ENCODE measurements at regions not wholly inside any gene's neighbourhood (a gene's known extent, or its start where the extent isn't known, plus 50 kb on each side); places are given as distances from the start of the nearest gene placed in this dataset.

DNA sequence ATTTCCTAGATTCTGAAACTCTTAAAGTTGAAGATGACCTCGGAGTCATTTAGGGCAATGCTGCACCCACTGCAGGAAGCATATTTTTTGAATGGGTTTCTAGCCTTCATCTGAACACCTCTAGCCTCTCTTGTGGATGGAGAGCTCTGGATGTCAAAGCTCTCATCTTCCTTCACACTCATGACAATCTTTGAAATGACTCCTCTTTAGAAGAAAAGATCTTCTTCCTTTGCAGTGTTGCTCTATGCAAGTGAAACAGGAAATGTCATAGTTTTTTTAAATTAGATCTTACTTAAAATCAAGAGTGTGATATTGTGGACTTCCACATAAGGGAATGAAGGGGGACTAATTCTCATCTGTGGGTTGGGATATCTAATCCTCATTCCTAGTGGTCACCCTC, 86.3 kb upstream of the GRIP1 start:
- Histone ChIP-seq H3K9ac (ENCODE audit: low read length in 3 of 3) (no peak overlapping the region), H3K4me3 (ENCODE audit: low read length in 3 of 3) (no peak overlapping the region), H3K9me3 (ENCODE audit: control insufficient read depth in 2 of 3, insufficient read depth in 1 of 3, low read length in 3 of 3) (no peaks in the 10 kb centered on the region), H3K36me3 (ENCODE audit: control insufficient read depth in 2 of 3, insufficient read depth in 3 of 3, low read length in 3 of 3) (no peaks in the 10 kb centered on the region), H3K4me1 (ENCODE audit: control insufficient read depth in 2 of 3, insufficient read depth in 2 of 3, low read depth in 1 of 3, low read length in 3 of 3) (no peaks in the 10 kb centered on the region), H3K27me3 (ENCODE audit: control insufficient read depth, insufficient read depth, low read length) (no peaks in the 10 kb centered on the region), H3K27ac (ENCODE audit: low read depth in 2 of 2, low read length in 2 of 2) (no peak overlapping the region)
- TF ChIP-seq, protein P1, sequence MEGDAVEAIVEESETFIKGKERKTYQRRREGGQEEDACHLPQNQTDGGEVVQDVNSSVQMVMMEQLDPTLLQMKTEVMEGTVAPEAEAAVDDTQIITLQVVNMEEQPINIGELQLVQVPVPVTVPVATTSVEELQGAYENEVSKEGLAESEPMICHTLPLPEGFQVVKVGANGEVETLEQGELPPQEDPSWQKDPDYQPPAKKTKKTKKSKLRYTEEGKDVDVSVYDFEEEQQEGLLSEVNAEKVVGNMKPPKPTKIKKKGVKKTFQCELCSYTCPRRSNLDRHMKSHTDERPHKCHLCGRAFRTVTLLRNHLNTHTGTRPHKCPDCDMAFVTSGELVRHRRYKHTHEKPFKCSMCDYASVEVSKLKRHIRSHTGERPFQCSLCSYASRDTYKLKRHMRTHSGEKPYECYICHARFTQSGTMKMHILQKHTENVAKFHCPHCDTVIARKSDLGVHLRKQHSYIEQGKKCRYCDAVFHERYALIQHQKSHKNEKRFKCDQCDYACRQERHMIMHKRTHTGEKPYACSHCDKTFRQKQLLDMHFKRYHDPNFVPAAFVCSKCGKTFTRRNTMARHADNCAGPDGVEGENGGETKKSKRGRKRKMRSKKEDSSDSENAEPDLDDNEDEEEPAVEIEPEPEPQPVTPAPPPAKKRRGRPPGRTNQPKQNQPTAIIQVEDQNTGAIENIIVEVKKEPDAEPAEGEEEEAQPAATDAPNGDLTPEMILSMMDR (IDR thresholded peaks at IDR 0.05; ENCODE audit: borderline replicate concordance, extremely low read depth, insufficient read depth): no peak
- intact Hi-C loops (cut with DNase I): no loop called here
- FAIRE-seq (no peak), DNase-seq (no peak)

DNA sequence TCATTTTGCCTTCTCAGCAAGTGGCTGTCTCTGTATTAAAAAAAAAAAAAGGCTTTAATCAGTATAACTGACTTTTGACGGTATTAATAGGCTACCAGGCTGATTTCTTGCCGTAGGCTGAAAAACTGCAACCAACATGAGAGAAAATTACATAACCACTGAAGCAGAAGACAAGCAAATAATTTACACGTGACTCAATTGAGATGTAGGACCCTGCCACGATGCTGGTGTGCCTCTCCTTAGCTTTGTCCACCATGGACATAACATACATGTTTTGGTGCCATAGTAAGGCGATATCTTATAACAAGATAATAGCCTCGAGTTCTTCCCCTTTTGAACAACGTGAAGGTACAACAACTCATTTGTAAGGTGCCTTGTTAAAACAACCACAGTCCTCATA, 88.7 kb upstream of the GRIP1 start:
- DNase-seq (no peak), FAIRE-seq (no peak)
- Histone ChIP-seq H3K9me3 (ENCODE audit: control insufficient read depth in 2 of 3, insufficient read depth in 1 of 3, low read length in 3 of 3) (no peaks in the 10 kb centered on the region), H3K4me3 (ENCODE audit: low read length in 3 of 3) (no peak overlapping the region), H3K27me3 (ENCODE audit: control insufficient read depth, insufficient read depth, low read length) (no peaks in the 10 kb centered on the region), H3K4me1 (ENCODE audit: control insufficient read depth in 2 of 3, insufficient read depth in 2 of 3, low read depth in 1 of 3, low read length in 3 of 3) (no peaks in the 10 kb centered on the region), H3K9ac (ENCODE audit: low read length in 3 of 3) (no peak overlapping the region), H3K27ac (ENCODE audit: low read depth in 2 of 2, low read length in 2 of 2) (no peak overlapping the region), H3K36me3 (ENCODE audit: control insufficient read depth in 2 of 3, insufficient read depth in 3 of 3, low read length in 3 of 3) (no peaks in the 10 kb centered on the region)
- intact Hi-C loops (cut with DNase I): no loop called here
- TF ChIP-seq, protein P1 (IDR thresholded peaks at IDR 0.05; ENCODE audit: borderline replicate concordance, extremely low read depth, insufficient read depth): no peak

DNA sequence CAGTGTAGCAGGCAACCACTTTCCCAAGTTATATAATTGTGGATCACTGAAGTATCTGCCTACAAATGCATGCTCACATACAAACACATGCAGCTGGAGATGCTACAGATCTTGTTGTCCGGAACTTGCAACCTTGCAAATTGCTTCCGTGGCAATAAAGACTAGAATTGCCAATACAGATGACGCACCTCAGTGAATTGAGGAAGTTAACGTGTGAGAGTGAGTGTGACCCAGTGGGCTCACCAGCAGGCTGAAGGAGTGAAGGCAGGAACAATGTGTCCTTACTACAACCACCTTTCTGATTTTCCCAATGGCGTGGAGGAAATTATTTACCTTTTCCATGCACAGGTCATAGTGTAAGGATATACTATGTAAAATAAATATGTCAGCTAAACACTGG, 89.4 kb upstream of the GRIP1 start:
- intact Hi-C loops (cut with DNase I): no loop called here
- Histone ChIP-seq H3K4me1 (ENCODE audit: control insufficient read depth in 2 of 3, insufficient read depth in 2 of 3, low read depth in 1 of 3, low read length in 3 of 3) (no peaks in the 10 kb centered on the region), H3K9me3 (ENCODE audit: control insufficient read depth in 2 of 3, insufficient read depth in 1 of 3, low read length in 3 of 3) (no peaks in the 10 kb centered on the region), H3K27me3 (ENCODE audit: control insufficient read depth, insufficient read depth, low read length) (no peaks in the 10 kb centered on the region), H3K4me3 (ENCODE audit: low read length in 3 of 3) (no peak overlapping the region), H3K36me3 (ENCODE audit: control insufficient read depth in 2 of 3, insufficient read depth in 3 of 3, low read length in 3 of 3) (no peaks in the 10 kb centered on the region), H3K9ac (ENCODE audit: low read length in 3 of 3) (no peak overlapping the region), H3K27ac (ENCODE audit: low read depth in 2 of 2, low read length in 2 of 2) (no peak overlapping the region)
- TF ChIP-seq, protein P1 (IDR thresholded peaks at IDR 0.05; ENCODE audit: borderline replicate concordance, extremely low read depth, insufficient read depth): no peak
- DNase-seq (no peak), FAIRE-seq (no peak)

DNA sequence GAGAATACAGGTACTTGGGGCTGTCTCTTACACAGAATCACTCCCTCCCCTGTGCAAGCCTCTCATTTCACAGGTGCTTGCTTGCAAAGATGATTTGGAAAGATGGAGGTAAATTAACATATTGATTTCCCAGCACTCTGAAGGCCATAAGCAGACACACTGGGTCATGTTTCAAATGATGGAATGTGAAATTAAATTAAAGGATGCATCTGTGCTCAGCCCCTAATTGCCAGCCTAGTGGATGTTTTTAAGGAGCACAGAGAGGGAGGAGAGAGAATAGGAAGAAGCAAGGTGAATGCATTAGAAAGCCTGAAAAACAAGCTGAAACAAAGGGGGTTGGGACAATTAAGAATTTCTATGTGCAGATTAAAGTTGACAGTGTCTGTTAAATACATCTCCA, 96.1 kb upstream of the GRIP1 start:
- no peaks in the 10 kb centered on the region for H3K36me3 ChIP-seq (ENCODE audit: control insufficient read depth in 2 of 3, insufficient read depth in 3 of 3, low read length in 3 of 3)

More for the DNA sequence above, 96.1 kb upstream of the GRIP1 start:
- intact Hi-C loops (cut with DNase I): no loop called here
- Histone ChIP-seq H3K4me1 (ENCODE audit: control insufficient read depth in 2 of 3, insufficient read depth in 2 of 3, low read depth in 1 of 3, low read length in 3 of 3) (no peaks in the 10 kb centered on the region), H3K9ac (ENCODE audit: low read length in 3 of 3) (no peak overlapping the region), H3K4me3 (ENCODE audit: low read length in 3 of 3) (no peak overlapping the region), H3K27me3 (ENCODE audit: control insufficient read depth, insufficient read depth, low read length) (no peaks in the 10 kb centered on the region), H3K27ac (ENCODE audit: low read depth in 2 of 2, low read length in 2 of 2) (no peak overlapping the region), H3K9me3 (ENCODE audit: control insufficient read depth in 2 of 3, insufficient read depth in 1 of 3, low read length in 3 of 3) (no peaks in the 10 kb centered on the region)
- DNase-seq: no peak
- TF ChIP-seq, protein P1 (IDR thresholded peaks at IDR 0.05; ENCODE audit: borderline replicate concordance, extremely low read depth, insufficient read depth): no peak
- FAIRE-seq: no peak

Measured in kidney (tissue), 13 donors.